GM21447 (cell line): ENCODE measurements at regions not wholly inside any gene's neighbourhood (a gene's known extent, or its start where the extent isn't known, plus 50 kb on each side); places are given as distances from the start of the nearest gene placed in this dataset.
"Not testable (repeated sequence)": the region's sequence is repeated elsewhere in the genome, so short reads cannot be mapped to it uniquely, and the experiment has no call there.

Experiments
- ATAC-seq: cut with Tn5 transposase; IDR thresholded peaks from one replicate; pipeline ENCODE4 v1.9.1; 2021; ENCODE audit not compliant: unreplicated experiment

GRCh38 chr2:17460371-17461086 is 57.7 kb downstream of the RAD51AP2 start:
- no peak for ATAC-seq

GRCh38 chr2:17455343-17455742 is 62.9 kb downstream of the RAD51AP2 start:
- ATAC-seq, result no peak

- ATAC-seq, result not testable (repeated sequence)
These were observed 72.0 kb downstream of the RAD51AP2 start for GRCh38 chr2:17446191-17446590.

GRCh38 chr2:17445744-17446143 is 72.5 kb downstream of the RAD51AP2 start:
- ATAC-seq, result no peak

GRCh38 chr2:17442334-17442733 is 75.9 kb downstream of the RAD51AP2 start:
- no peak for ATAC-seq

- ATAC-seq, result no peak
These were observed 76.5 kb downstream of the RAD51AP2 start for GRCh38 chr2:17441790-17442189.

- ATAC-seq, result no peak
These were observed 77.0 kb downstream of the RAD51AP2 start for GRCh38 chr2:17441055-17441771.

- no peak for ATAC-seq
These were observed 87.9 kb downstream of the RAD51AP2 start for GRCh38 chr2:17430326-17430725.

GRCh38 chr2:17429130-17429529 is 89.1 kb downstream of the RAD51AP2 start:
- ATAC-seq, result no peak

- ATAC-seq, result no peak
These were observed 90.8 kb downstream of the RAD51AP2 start for GRCh38 chr2:17427401-17427800.

GRCh38 chr2:17426743-17427142 is 91.5 kb downstream of the RAD51AP2 start:
- no peak for ATAC-seq

GRCh38 chr2:17422061-17422460 is 96.2 kb downstream of the RAD51AP2 start:
- no peak for ATAC-seq

GRCh38 chr2:17416884-17417391 is 101.3 kb downstream of the RAD51AP2 start:
- no peak for ATAC-seq

- ATAC-seq, result no peak
These were observed 105.2 kb downstream of the RAD51AP2 start for GRCh38 chr2:17413036-17413435.

- ATAC-seq, result no peak
These were observed 117.1 kb downstream of the RAD51AP2 start for GRCh38 chr2:17401096-17401495.

GRCh38 chr2:17398770-17399169 is 119.5 kb downstream of the RAD51AP2 start:
- no peak for ATAC-seq

GRCh38 chr2:17388798-17389197 is 129.4 kb downstream of the RAD51AP2 start:
- ATAC-seq, result no peak

GRCh38 chr2:17387591-17387990 is 130.6 kb downstream of the RAD51AP2 start:
- ATAC-seq, result no peak

GRCh38 chr2:17386771-17387170 is 131.5 kb downstream of the RAD51AP2 start:
- no peak for ATAC-seq

- no peak for ATAC-seq
These were observed 138.2 kb downstream of the RAD51AP2 start for GRCh38 chr2:17380003-17380402.

GRCh38 chr2:17375262-17375661 is 143.0 kb downstream of the RAD51AP2 start:
- no peak for ATAC-seq

GRCh38 chr2:17373741-17374140 is 144.5 kb downstream of the RAD51AP2 start:
- no peak for ATAC-seq
